ENCODE measurements at regions not wholly inside any gene's neighbourhood (a gene's known extent, or its start where the extent isn't known, plus 50 kb on each side); places are given as distances from the start of the nearest gene placed in this dataset.

DNA sequence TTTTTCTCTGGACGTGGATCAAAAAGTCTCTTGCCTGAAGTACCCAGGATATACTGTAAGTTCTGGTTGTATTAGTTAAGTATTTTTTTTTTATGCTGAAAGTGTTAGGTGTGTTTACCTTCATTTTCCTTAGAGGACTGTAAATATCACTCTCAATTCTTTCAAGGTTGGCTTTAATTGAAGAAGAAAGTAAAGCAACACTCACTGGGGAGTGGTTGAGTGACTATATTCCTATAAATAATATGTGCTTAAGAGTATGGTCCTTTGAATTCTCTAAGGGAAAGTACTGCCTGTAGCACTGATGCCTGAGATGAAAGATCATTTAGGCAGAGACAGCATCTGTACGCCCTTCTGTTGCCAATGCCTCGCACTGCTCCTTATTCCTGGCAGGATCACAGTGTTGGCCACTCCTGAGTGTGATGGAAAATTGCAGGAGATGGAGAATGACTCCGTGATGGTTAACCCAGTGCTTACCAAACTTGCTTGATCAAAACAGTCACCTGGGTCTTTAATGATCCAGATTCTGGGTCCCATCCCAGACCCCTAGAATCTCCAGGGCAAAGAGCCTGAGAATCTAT lies 182.0 kb upstream of the MPDZ start:
- TF ChIP-seq, protein P1, sequence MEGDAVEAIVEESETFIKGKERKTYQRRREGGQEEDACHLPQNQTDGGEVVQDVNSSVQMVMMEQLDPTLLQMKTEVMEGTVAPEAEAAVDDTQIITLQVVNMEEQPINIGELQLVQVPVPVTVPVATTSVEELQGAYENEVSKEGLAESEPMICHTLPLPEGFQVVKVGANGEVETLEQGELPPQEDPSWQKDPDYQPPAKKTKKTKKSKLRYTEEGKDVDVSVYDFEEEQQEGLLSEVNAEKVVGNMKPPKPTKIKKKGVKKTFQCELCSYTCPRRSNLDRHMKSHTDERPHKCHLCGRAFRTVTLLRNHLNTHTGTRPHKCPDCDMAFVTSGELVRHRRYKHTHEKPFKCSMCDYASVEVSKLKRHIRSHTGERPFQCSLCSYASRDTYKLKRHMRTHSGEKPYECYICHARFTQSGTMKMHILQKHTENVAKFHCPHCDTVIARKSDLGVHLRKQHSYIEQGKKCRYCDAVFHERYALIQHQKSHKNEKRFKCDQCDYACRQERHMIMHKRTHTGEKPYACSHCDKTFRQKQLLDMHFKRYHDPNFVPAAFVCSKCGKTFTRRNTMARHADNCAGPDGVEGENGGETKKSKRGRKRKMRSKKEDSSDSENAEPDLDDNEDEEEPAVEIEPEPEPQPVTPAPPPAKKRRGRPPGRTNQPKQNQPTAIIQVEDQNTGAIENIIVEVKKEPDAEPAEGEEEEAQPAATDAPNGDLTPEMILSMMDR (IDR thresholded peaks at IDR 0.05) = no peak
- no peak for TF ChIP-seq POLR2A (IDR thresholded peaks at IDR 0.05)

Data from Peyer's patch (tissue), 4 donors.